Heart left ventricle (tissue), 13 donors: ENCODE measurements at regions not wholly inside any gene's neighbourhood (a gene's known extent, or its start where the extent isn't known, plus 50 kb on each side); places are given as distances from the start of the nearest gene placed in this dataset.
"Not testable (repeated sequence)": the region's sequence is repeated elsewhere in the genome, so short reads cannot be mapped to it uniquely, and the experiment has no call there.

Experiments used
- POLR2A ChIP-seq, 2 donors: fragments of 450-650 bp; IDR thresholded peaks; one replicate each; pipeline ENCODE4 v1.6.1; 2017; ENCODE audit warnings: antibody characterized with exemption in 2 of 2, mild to moderate bottlenecking in 2 of 2, moderate library complexity in 2 of 2
- TF ChIP-seq, protein P1 (sequence below), 12 donors: fragments of 200-600 bp; sonication (generic) in 4 of 12; IDR thresholded peaks; one replicate each; pipeline versions ENCODE4 v1.5.0 to v1.8.0; 2018 to 2022; ENCODE audit warnings: antibody characterized with exemption in 12 of 12, mild to moderate bottlenecking in 5 of 12
- donor health status: ischemic (EF 13 %, LVEDD 7.1; RV severe dilation, severe dysfunction).
- donor health status: DM: no; HTN: yes; CAD: no.
- donor health status: DM: no; HTN: no; CAD: no.
- donor health status: ischemic (EF 25% LVEDD 6.9; RV normal size, moderate dysfunction).
- donor health status: ischemic (EF 25% LVEDD 5.7; RV mildly dilated, moderate dysfunction).
- donor health status: ischemic (EF 35%, LVEDD 5.7; RV mildly dilated, moderate dysfunction).
- donor health status: nonischemic (EF 11% LVEDD 7.7; RV severe dilation, severe dysfunction).
- donor health status: DM: yes; HTN: yes; CAD: no.
- donor health status: PGD.
- donor health status: ischemic (EF 29% LVEDD 5.4; RV normal size, mild dysfunction).
- donor health status: nonischemic (EF 23%, LVEDD 6.1; RV moderate dilation, normal function).

DNA sequence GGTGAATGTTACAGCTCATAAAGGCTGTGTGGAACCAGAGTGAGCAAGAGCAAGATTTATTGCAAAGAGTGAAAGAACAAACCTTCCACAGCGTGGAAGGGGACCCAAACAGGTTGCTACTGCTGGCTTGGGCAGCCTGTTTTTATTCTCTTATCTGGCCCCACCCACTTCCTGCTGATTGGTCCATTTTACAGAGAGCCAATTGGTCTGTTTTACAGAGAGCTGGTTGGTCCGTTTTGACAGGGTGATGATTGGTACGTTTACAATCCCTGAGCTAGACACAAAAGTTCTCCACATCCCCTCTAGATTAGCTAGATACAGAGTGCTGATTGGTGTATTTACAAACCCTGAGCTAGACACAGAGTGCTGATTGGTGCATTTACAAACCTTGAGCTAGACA lies 74.4 kb upstream of the TBC1D5 start:
- not testable (repeated sequence) for TF ChIP-seq POLR2A (IDR thresholded peaks at IDR 0.05)
- TF ChIP-seq, protein P1, sequence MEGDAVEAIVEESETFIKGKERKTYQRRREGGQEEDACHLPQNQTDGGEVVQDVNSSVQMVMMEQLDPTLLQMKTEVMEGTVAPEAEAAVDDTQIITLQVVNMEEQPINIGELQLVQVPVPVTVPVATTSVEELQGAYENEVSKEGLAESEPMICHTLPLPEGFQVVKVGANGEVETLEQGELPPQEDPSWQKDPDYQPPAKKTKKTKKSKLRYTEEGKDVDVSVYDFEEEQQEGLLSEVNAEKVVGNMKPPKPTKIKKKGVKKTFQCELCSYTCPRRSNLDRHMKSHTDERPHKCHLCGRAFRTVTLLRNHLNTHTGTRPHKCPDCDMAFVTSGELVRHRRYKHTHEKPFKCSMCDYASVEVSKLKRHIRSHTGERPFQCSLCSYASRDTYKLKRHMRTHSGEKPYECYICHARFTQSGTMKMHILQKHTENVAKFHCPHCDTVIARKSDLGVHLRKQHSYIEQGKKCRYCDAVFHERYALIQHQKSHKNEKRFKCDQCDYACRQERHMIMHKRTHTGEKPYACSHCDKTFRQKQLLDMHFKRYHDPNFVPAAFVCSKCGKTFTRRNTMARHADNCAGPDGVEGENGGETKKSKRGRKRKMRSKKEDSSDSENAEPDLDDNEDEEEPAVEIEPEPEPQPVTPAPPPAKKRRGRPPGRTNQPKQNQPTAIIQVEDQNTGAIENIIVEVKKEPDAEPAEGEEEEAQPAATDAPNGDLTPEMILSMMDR (IDR thresholded peaks at IDR 0.05) = not testable (repeated sequence)
